Ascending aorta (tissue), 2 donors: ENCODE measurements at regions not wholly inside any gene's neighbourhood (a gene's known extent, or its start where the extent isn't known, plus 50 kb on each side); places are given as distances from the start of the nearest gene placed in this dataset.

Experiments
- DNase-seq, 2 donors: peaks; one replicate each; pipeline ENCODE4 v3.0.0-alpha.2; 2019; ENCODE audit warnings: low spot score in 2 of 2
- H3K27ac ChIP-seq, 2 donors: fragments of 200-600 bp; sonication (generic); one replicate each; pipeline ENCODE4 v1.5.1; 2016 to 2017; ENCODE audit warnings: mild to moderate bottlenecking in 1 of 2
- H3K27me3 ChIP-seq: fragments of 200-600 bp; sonication (generic); one replicate; pipeline ENCODE4 v1.5.1; 2017
- H3K36me3 ChIP-seq, 2 donors: fragments of 200-600 bp; sonication (generic); one replicate each; pipeline ENCODE4 v1.5.1; 2016
- H3K4me1 ChIP-seq, 2 donors: fragments of 200-600 bp; sonication (generic); one replicate each; pipeline ENCODE4 v1.5.1; 2016 to 2017; ENCODE audit warnings: mild to moderate bottlenecking in 1 of 2
- H3K4me3 ChIP-seq, 2 donors: fragments of 200-600 bp; sonication (generic); one replicate each; pipeline ENCODE4 v1.5.1; 2016 to 2017; ENCODE audit warnings: mild to moderate bottlenecking in 1 of 2
- H3K9me3 ChIP-seq, 2 donors: fragments of 200-600 bp; sonication (generic); one replicate each; pipeline ENCODE4 v1.5.1; 2016
- CTCF ChIP-seq, 3 experiments: fragments of 200-600 bp in 2 of 3; fragments of 450-650 bp in 1 of 3; sonication (generic) in 2 of 3; IDR thresholded peaks; one replicate each; pipeline ENCODE4 v1.5.1; 2016 to 2019; ENCODE audit warnings: antibody characterized with exemption in 3 of 3, mild to moderate bottlenecking in 1 of 3, moderate library complexity in 1 of 3
- intact Hi-C: fragments of 100-400 bp; cut with DNase I; formaldehyde crosslinking; loops from one replicate; pipeline ENCODE4 v1.15.1; 2023

GRCh38 chr6:140846503-140847261, 1286.0 kb upstream of the GJE1 start:
- H3K4me1 ChIP-seq: peaks cover 0 to 9% of the 10 kb centered on the region in 2 donors
- intact Hi-C loops: no loop called here
- no peaks in the 10 kb centered on the region for H3K36me3 ChIP-seq
- H3K27me3 ChIP-seq: no peaks in the 10 kb centered on the region
- no peak overlapping the region for H3K4me3 ChIP-seq
- no peak for DNase-seq
- no peaks in the 10 kb centered on the region for H3K9me3 ChIP-seq
- no peak for TF ChIP-seq CTCF (IDR thresholded peaks at IDR 0.05)
- H3K27ac ChIP-seq: peak overlapping the region in 1 of 2 donors; percentile 40

- Histone ChIP-seq H3K9me3 (no peaks in the 10 kb centered on the region), H3K27ac (no peak overlapping the region), H3K4me1 (peaks cover 0 to 9% of the 10 kb centered on the region in 2 donors), H3K27me3 (no peaks in the 10 kb centered on the region), H3K4me3 (no peak overlapping the region), H3K36me3 (no peaks in the 10 kb centered on the region)
- no peak for DNase-seq
- intact Hi-C loops: no loop called here
- no peak for TF ChIP-seq CTCF (IDR thresholded peaks at IDR 0.05)
Observed at GRCh38 chr6:140845701-140846100, 1287.0 kb upstream of the GJE1 start.

- TF ChIP-seq CTCF (IDR thresholded peaks at IDR 0.05): no peak
- DNase-seq: no peak
- Histone ChIP-seq H3K4me1 (peaks cover 0 to 6% of the 10 kb centered on the region in 2 donors), H3K9me3 (no peaks in the 10 kb centered on the region), H3K4me3 (no peak overlapping the region), H3K36me3 (no peaks in the 10 kb centered on the region), H3K27ac (no peak overlapping the region), H3K27me3 (no peaks in the 10 kb centered on the region)
- intact Hi-C loops: no loop called here
Observed at GRCh38 chr6:140844167-140844566, 1288.6 kb upstream of the GJE1 start.

GRCh38 chr6:140833408-140833807, 1299.3 kb upstream of the GJE1 start:
- TF ChIP-seq CTCF (IDR thresholded peaks at IDR 0.05): no peak
- H3K9me3 ChIP-seq: no peaks in the 10 kb centered on the region
- H3K4me3 ChIP-seq: no peak overlapping the region
- intact Hi-C loops: loop anchor here (10.0 kb wide), 1 partner anchor 151 kb away; no protein-coding TSS in a partner anchor
- no peaks in the 10 kb centered on the region for H3K36me3 ChIP-seq
- H3K27ac ChIP-seq: peak overlapping the region; percentile 48 to 74
- H3K4me1 ChIP-seq: peaks cover 5 to 12% of the 10 kb centered on the region in 2 donors
- DNase-seq: no peak
- no peaks in the 10 kb centered on the region for H3K27me3 ChIP-seq

- Histone ChIP-seq H3K36me3 (no peaks in the 10 kb centered on the region), H3K4me1 (peaks cover 5 to 12% of the 10 kb centered on the region in 2 donors), H3K9me3 (no peaks in the 10 kb centered on the region), H3K27ac (peak overlapping the region in 1 of 2 donors; percentile 28), H3K4me3 (no peak overlapping the region), H3K27me3 (no peaks in the 10 kb centered on the region)
- intact Hi-C loops: loop anchor here (10.0 kb wide), 1 partner anchor 154 kb away; no protein-coding TSS in a partner anchor
- no peak for TF ChIP-seq CTCF (IDR thresholded peaks at IDR 0.05)
- no peak for DNase-seq
Observed at GRCh38 chr6:140830666-140831065, 1302.1 kb upstream of the GJE1 start.
